NCI-H2081 (cell line): ENCODE measurements at regions not wholly inside any gene's neighbourhood (a gene's known extent, or its start where the extent isn't known, plus 50 kb on each side); places are given as distances from the start of the nearest gene placed in this dataset.
"Not testable (repeated sequence)": the region's sequence is repeated elsewhere in the genome, so short reads cannot be mapped to it uniquely, and the experiment has no call there.

ENCODE experiments used
- DNase-seq, 2 experiments: peaks; one replicate each; lab custom pipeline; 2025; lab: John Stamatoyannopoulos, UW

DNA sequence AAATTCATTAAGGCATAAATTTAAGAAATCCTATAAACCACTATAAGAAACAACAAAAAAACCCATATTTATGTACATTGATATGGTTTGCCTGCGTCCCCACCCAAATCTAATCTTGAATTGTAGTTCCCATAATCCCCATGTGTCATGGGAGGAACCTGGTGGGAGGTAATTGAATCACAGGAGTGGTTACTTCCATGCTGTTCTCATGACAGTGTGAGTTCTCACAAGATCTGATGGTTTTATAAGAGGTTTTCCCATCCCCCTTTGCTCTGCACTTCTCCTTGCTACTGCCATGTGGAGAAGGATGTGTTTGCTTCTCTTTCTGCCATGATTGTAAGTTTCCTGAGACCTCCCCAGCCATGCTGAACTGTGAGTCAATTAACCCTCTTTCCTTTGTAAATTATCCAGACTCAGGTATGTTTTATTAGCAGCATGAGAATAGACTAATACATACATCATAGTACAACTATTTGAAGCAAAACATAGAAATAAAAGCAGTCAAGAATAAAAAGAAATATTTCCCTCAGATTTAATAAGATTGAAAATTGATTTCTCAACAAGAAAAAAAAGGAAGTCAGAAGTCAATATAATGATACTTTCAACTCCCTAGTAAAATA is 209.0 kb upstream of the GPC6 start:
- no peak for DNase-seq

GRCh38 chr13:93023929-93024328 is 202.7 kb upstream of the GPC6 start:
- no peak for DNase-seq

DNA sequence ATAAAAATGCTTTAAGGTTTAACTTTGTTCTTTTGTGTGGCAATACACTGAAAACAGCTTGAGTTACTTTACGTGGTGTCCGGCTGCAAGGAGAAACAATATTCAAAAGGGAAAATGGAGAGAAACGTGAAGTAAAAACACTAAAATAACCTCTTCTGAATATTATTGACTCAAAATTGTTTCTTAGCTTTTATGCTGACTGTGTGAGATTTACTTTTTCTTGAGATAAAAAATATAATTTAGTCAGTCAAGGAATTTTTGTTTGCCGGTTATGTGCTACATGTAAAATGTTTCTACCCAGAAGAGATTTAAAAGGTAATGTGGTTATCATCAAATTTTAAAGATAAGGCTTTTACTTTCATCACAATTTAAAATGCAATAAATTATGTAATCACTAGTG is 200.6 kb upstream of the GPC6 start:
- no peak for DNase-seq

DNA sequence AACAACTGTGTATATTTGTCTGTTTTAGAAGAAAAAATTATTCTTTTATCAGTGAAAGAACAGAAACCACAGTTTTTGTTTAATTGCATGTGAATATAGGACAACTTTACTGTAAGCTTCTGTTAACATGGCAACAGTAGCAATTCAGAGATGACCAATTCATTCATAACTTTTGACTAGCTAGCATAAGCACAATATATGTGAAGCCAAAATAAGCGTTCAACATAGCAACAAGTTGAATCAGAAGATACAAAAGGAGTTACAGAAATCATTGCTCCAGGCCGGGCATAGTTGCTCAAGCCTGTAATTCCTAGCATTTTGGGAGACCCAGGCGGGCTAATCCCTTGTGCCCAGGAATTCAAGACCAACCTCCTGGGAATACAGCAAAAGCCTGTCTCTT is 197.1 kb upstream of the GPC6 start:
- no peak for DNase-seq

- no peak for DNase-seq
Observed at GRCh38 chr13:93036380-93036779, 190.2 kb upstream of the GPC6 start.

DNA sequence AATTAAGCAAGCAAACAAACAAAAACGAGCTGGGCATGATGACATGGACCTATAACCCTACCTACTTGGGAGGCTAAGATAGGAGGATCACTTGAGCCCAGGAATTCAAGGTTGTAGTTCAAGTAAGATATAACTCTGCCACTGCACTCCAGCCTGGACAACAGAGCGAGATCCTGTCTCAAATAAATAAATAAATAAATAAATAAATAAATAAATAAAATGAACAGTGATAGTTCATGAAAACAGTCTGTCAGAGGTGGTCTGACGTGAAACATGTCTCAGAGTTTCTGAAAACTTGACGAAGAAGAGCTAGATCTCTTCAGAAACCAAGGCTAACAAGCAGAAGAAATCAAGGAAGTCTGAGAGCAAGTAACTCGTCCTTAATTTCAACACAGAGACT is 188.8 kb upstream of the GPC6 start:
- no peak for DNase-seq

GRCh38 chr13:93038187-93038586 is 188.4 kb upstream of the GPC6 start:
- DNase-seq = no peak

DNA sequence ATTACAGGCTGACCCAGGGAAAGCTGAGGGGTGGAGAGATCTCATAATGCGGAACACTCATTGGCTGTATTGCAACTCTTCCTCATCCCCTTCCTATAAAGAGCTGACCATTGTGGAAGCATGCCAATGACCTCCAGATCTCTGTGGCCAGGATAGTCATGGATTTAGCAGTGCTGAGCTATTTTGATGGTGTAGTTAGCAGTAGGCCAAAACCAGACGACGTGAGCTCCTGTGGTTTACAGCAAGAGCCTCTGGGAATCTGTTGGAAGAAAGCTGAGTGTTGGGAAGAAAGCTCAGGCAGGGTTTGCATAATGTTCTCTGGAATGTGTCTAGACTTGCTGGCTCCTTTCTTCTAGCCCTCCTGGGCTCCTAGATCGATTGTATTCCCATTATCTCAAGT is 187.5 kb upstream of the GPC6 start:
- DNase-seq = no peak

- not testable (repeated sequence) for DNase-seq
Observed at GRCh38 chr13:93041566-93041965, 185.0 kb upstream of the GPC6 start.

DNA sequence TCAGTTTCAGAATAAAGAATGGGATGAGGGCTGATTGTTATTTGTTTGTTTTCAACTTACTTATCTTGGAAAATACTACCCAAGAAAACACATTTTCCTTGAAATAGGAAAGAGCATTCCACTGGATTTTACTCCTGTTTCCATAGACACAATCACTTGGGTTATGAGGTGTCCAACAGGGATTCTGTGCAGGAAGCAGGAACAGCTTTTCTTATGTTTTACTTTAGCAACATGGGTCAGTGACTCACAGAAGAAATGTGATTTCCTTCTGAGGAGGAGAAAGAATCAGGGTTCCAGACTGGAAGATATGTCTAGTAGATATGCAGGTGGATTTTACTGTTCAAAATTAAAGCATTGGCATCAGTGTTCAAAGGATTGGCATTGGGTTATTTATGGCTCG is 180.8 kb upstream of the GPC6 start:
- no peak for DNase-seq

DNA sequence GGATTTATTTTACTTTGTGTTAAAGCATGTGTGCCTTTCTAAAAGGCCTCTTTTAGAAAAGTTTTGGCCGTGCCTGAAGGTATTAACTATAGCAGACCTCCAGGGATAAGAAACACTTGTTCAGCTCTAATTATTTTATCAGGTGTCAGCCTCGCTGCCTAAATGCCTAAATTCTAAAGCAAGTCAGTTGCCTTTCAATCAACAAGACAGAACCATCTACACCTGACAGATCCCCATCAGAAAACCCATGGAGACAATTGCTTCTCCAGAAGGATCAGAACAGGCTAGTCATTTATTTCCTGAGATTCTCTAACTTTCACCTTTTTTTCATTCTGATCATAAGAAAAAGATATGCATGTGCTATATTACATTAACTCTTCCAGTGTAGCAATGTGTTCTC is 171.4 kb upstream of the GPC6 start:
- DNase-seq = no peak

DNA sequence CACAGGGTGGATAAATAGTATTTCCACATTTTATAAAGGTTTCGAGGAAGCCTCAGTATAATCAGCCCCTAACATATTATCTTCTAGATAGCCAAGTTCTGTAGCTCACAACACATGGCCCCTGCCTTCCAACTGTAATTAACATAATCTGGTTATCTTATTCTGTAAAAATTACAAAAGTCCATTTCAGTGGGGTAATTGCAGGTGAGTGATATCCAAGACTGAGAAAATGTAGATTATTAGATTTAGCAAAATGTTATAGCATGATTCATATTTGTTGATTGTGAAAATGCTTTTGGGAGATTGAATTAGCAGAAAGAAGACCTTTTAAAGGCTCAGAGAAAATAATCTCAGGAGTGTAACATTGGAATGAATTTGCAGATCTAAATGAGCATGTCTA is 168.3 kb upstream of the GPC6 start:
- no peak for DNase-seq

GRCh38 chr13:93060144-93060543 is 166.5 kb upstream of the GPC6 start:
- no peak for DNase-seq

DNA sequence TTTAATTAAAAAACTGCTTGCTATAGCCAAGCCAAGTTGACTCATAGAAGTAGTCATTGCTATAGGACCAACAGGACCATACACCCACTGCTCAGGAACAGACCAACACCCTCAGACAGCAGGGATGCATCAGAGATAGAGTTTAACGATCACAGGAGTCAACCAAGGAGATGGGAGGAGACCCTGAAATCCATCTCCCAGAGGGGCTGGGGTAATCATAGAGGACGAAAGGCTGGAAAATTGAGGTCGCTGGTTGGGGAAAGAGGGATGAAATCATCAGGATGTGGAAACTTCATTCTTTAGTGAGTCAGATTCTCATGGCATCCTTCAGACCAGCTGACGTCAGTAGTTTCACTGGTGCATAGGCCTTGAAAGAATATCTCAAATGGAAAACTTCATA is 160.4 kb upstream of the GPC6 start:
- DNase-seq = no peak

DNA sequence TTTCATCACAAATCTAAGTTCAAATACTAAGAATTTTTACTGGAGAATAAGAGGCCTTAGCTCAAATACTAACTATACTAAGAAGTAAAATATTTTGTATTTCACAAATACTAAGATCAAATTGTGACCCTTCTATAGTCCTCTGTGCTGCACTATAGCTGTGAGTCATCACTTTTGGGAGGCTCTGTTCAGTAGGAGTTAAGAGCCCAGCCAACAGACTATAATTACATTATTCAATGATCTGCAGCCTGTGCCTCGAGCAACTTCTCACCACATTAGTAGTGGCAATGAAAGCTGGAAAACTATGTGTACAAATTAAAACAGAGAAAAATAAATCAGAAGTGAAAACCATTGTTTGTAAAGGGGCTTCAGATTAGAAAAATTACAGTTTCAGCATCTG is 147.3 kb upstream of the GPC6 start:
- DNase-seq = peak; percentile 2 to 32

DNA sequence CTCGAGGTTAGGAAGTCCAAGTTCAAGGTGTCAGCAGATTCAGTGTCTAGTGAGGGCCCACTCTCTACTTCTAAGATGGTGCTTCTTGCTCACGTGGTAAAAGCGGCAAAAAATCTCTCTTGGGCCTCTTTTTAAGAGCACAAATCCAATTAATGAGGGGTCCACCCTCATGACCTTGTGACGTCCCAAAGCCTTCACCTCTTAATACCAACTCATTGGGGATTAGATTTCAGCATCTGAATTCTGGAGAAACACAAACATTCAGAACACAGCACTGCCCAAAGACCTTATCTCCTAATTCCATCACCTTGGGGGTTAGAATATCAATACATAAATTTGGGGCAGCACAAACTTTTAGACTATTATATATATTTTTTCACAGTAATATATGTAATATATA is 146.4 kb upstream of the GPC6 start:
- no peak for DNase-seq

DNA sequence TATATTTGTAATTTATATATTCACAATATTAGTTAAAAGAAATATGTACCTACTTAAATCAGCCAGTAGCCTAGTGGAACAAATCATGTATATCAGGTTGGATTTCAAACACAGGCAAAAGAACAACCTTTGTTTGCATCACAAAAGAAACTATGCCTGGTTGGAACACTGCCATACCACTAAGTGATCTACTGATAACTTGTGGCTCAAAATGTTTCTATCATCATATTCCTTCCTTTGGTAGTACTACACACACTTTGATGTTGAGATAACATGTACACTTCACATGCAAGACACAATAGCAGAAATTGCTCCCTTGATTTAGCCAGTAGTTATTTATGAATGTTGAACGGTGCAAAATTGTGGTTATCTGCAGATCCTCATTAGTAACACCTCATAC is 146.0 kb upstream of the GPC6 start:
- DNase-seq = peak in 1 of 2 experiments; percentile 8

DNA sequence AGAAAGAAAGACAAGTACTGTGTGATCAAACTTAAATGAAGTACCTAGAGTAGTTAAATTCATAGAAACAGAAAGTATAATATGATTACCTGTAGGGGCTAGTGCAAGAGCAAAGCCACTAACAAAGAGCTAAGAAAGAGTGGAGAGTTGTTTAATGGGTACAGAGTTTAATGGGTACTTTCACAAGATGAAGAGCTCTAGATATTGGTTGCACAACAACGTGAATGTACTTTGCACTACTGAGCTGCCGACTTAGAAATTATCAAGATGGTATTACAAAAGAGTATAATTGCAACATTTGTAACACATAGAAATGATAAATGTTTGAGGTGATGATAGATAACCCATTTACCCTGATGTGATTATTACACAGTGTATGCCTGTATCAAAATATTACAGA is 140.3 kb upstream of the GPC6 start:
- DNase-seq = no peak

GRCh38 chr13:93098972-93099371 is 127.6 kb upstream of the GPC6 start:
- no peak for DNase-seq

DNA sequence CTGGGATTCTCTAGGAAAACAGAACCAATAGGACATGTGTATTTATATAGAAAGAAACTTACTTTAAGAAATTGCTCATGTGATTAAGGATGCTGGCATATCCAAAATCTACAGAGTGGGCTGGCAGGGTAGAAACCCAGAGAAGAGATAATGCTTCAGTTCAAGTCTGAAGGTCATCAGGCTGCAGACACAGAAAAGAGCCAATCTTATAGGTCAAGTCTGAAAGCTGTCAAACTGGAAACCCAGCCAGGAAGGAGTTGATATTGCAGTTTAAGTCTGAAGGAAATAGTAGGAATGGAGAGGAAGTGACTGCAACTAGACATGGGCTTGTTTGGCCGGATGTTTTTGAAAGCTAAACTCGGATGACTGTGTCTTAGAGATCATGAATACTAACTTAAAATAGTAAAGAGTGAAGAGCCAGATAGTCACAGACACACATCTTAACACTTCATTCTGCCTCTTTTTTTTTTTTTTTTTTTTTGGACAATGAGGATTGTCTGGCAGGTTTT is 125.3 kb upstream of the GPC6 start:
- DNase-seq = no peak

GRCh38 chr13:93104270-93104669 is 122.3 kb upstream of the GPC6 start:
- no peak for DNase-seq

GRCh38 chr13:93108111-93108601 is 118.5 kb upstream of the GPC6 start:
- DNase-seq = no peak

DNA sequence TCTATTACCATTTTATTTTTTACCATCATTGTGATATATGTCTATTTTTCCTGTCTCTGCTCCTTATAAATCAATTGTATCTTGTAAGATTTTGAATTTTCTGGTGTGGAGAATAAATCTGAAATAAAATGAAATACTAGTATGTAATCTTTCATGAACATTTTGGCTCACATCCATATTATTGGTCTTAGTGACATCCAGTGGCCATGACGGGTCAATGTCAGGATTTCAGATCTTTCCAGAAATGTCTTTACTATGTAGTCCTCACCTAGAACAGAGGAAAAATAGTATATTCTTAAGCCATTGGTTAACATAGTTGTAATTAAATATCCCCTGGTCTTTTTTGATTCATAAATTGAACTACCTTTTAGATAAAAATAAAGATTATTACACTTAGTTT is 109.8 kb upstream of the GPC6 start:
- DNase-seq = peak in 1 of 2 experiments; percentile 28

- no peak for DNase-seq
Observed at GRCh38 chr13:93118081-93118615, 108.5 kb upstream of the GPC6 start.
